Gastrocnemius medialis (tissue), 4 donors: ENCODE measurements at regions not wholly inside any gene's neighbourhood (a gene's known extent, or its start where the extent isn't known, plus 50 kb on each side); places are given as distances from the start of the nearest gene placed in this dataset.

Experiments
- ATAC-seq, 2 donors: fragments of 150-250 bp; one replicate each; pipeline ENCODE4 v1.9.1; 2016
- DNase-seq, 2 donors: peaks; one replicate each; pipeline ENCODE4 v3.0.0-alpha.2; 2019
- H3K27ac ChIP-seq, 4 donors: fragments of 200-600 bp; sonication (generic); 1 replicate in 1 of 4; 2 replicates in 3 of 4; pipeline ENCODE4 v1.5.1; 2016 to 2018; ENCODE audit warnings: mild to moderate bottlenecking in 2 of 4, moderate library complexity in 1 of 4
- H3K27me3 ChIP-seq, 3 donors: fragments of 200-600 bp; sonication (generic) in 2 of 3; 1 replicate in 1 of 3; 2 replicates in 2 of 3; pipeline versions ENCODE4 v1.5.1 to v1.6.0; 2016 to 2019; ENCODE audit warnings: mild to moderate bottlenecking in 1 of 3, moderate library complexity in 1 of 3
- H3K36me3 ChIP-seq, 2 donors: fragments of 200-600 bp; sonication (generic) in 1 of 2; one replicate each; pipeline ENCODE4 v1.5.1; 2017 to 2018
- H3K4me1 ChIP-seq, 2 donors: fragments of 200-600 bp; sonication (generic) in 1 of 2; one replicate each; pipeline ENCODE4 v1.5.1; 2016 to 2017; ENCODE audit warnings: mild to moderate bottlenecking in 2 of 2
- H3K4me3 ChIP-seq, 4 donors: fragments of 200-600 bp; sonication (generic) in 3 of 4; 1 replicate in 1 of 4; 2 replicates in 3 of 4; pipeline ENCODE4 v1.5.1; 2016 to 2019; ENCODE audit warnings: mild to moderate bottlenecking in 2 of 4
- H3K9me3 ChIP-seq, 3 donors: fragments of 200-600 bp; sonication (generic) in 2 of 3; 1 replicate in 1 of 3; 2 replicates in 2 of 3; pipeline ENCODE4 v1.5.1; 2016 to 2019
- CTCF ChIP-seq, 5 experiments: fragments of 450-650 bp in 3 of 5; fragments of 200-600 bp in 2 of 5; sonication (generic) in 2 of 5; IDR thresholded peaks in 4 of 5; conservative IDR thresholded peaks in 1 of 5; 1 replicate in 4 of 5; 2 replicates in 1 of 5; pipeline ENCODE4 v1.5.1; 2016 to 2019; ENCODE audit warnings: antibody characterized with exemption in 5 of 5, mild to moderate bottlenecking in 3 of 5, moderate library complexity in 3 of 5
- POLR2A ChIP-seq, 2 donors: fragments of 450-650 bp; IDR thresholded peaks; one replicate each; pipeline ENCODE4 v1.6.1; 2017; ENCODE audit warnings: antibody characterized with exemption in 2 of 2, mild to moderate bottlenecking in 2 of 2, moderate library complexity in 2 of 2
- in situ Hi-C, 4 donors: fragments of 200-750 bp; cut with MboI; loops; one replicate each; pipeline versions ENCODE4 v1.15.0 to v1.8.0; 2017; ENCODE audit warnings: low sequenced_read_pairs in 4 of 4
- intact Hi-C: fragments of 100-400 bp; cut with DNase I; formaldehyde crosslinking; loops from one replicate; pipeline ENCODE4 v1.15.1; 2023; ENCODE audit warnings: low total_unique reads

- intact Hi-C loops = no loop called here
- Histone ChIP-seq H3K36me3 (no peaks in the 10 kb centered on the region), H3K4me1 (no peaks in the 10 kb centered on the region), H3K9me3 (no peaks in the 10 kb centered on the region), H3K27ac (no peak overlapping the region), H3K27me3 (no peaks in the 10 kb centered on the region), H3K4me3 (no peak overlapping the region)
- in situ Hi-C loops = no loop called here
- ATAC-seq = no peak
- TF ChIP-seq POLR2A (IDR thresholded peaks at IDR 0.05) = no peak
- no peak for DNase-seq
These were observed 142.8 kb downstream of the ETS2 start for GRCh38 chr21:38948377-38949069.

- Histone ChIP-seq H3K4me3 (no peak overlapping the region), H3K36me3 (no peaks in the 10 kb centered on the region), H3K9me3 (no peaks in the 10 kb centered on the region), H3K27me3 (no peaks in the 10 kb centered on the region), H3K4me1 (no peaks in the 10 kb centered on the region), H3K27ac (no peak overlapping the region)
- DNase-seq (no peak), ATAC-seq (no peak)
- TF ChIP-seq POLR2A (IDR thresholded peaks at IDR 0.05) = no peak
- TF ChIP-seq CTCF (IDR thresholded peaks at IDR 0.05 in 4 of 5, conservative IDR thresholded peaks at IDR 0.05 in 1 of 5) = no peak
- intact Hi-C loops = no loop called here
- in situ Hi-C loops = no loop called here
These were observed 140.0 kb downstream of the ETS2 start for GRCh38 chr21:38945545-38946245.

- ATAC-seq (no peak), DNase-seq (no peak)
- Histone ChIP-seq H3K27me3 (no peaks in the 10 kb centered on the region), H3K9me3 (no peaks in the 10 kb centered on the region), H3K4me3 (no peak overlapping the region), H3K36me3 (no peaks in the 10 kb centered on the region), H3K4me1 (no peaks in the 10 kb centered on the region), H3K27ac (no peak overlapping the region)
- in situ Hi-C loops = no loop called here
- intact Hi-C loops = no loop called here
- TF ChIP-seq POLR2A (IDR thresholded peaks at IDR 0.05) (no peak), CTCF (IDR thresholded peaks at IDR 0.05 in 4 of 5, conservative IDR thresholded peaks at IDR 0.05 in 1 of 5) (no peak)
These were observed 139.2 kb downstream of the ETS2 start for GRCh38 chr21:38944903-38945302.

GRCh38 chr21:38944402-38944801 is 138.7 kb downstream of the ETS2 start:
- Histone ChIP-seq H3K27ac (no peak overlapping the region), H3K27me3 (no peaks in the 10 kb centered on the region), H3K9me3 (no peaks in the 10 kb centered on the region), H3K4me3 (no peak overlapping the region), H3K36me3 (no peaks in the 10 kb centered on the region), H3K4me1 (no peaks in the 10 kb centered on the region)
- ATAC-seq (no peak), DNase-seq (no peak)
- in situ Hi-C loops (no loop called here), intact Hi-C loops (no loop called here)
- TF ChIP-seq CTCF (IDR thresholded peaks at IDR 0.05 in 4 of 5, conservative IDR thresholded peaks at IDR 0.05 in 1 of 5) = no peak
- TF ChIP-seq POLR2A (IDR thresholded peaks at IDR 0.05) = no peak

- in situ Hi-C loops (no loop called here), intact Hi-C loops (no loop called here)
- no peak overlapping the region for H3K4me3 ChIP-seq
These were observed 137.1 kb downstream of the ETS2 start for GRCh38 chr21:38942748-38943211.

More at GRCh38 chr21:38942748-38943211, 137.1 kb downstream of the ETS2 start:
- no peaks in the 10 kb centered on the region for H3K27me3 ChIP-seq
- H3K9me3 ChIP-seq = no peaks in the 10 kb centered on the region
- TF ChIP-seq CTCF (IDR thresholded peaks at IDR 0.05 in 4 of 5, conservative IDR thresholded peaks at IDR 0.05 in 1 of 5) (no peak), POLR2A (IDR thresholded peaks at IDR 0.05) (no peak)
- no peaks in the 10 kb centered on the region for H3K36me3 ChIP-seq
- DNase-seq (no peak), ATAC-seq (no peak)
- no peaks in the 10 kb centered on the region for H3K4me1 ChIP-seq
- no peak overlapping the region for H3K27ac ChIP-seq
